ENCODE measurements at regions not wholly inside any gene's neighbourhood (a gene's known extent, or its start where the extent isn't known, plus 50 kb on each side); places are given as distances from the start of the nearest gene placed in this dataset.
"Not testable (repeated sequence)": the region's sequence is repeated elsewhere in the genome, so short reads cannot be mapped to it uniquely, and the experiment has no call there.

DNA sequence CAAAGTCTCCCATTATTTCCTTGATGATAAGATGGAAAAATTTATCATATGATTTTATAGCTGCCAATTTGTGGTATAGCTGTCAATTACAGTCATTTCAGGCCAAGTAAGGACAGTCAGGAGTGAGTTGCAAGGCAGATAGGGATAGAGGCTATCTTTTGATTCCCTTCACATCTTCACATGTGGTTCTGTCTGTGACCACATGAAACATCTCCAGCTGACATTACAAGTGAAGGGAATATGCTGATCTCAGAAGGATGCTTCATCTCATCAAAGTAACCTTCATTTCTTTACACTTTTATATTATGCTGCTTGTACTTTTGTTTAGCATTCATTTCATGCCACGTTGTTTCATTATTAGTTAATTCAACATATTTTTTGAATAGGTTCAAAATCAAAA, 136.9 kb upstream of the CFAP20DC start:
- Histone ChIP-seq H3K9me3 (no peaks in the 10 kb centered on the region), H3K4me3 (no peak overlapping the region), H3K27ac (no peak overlapping the region), H3K4me1 (no peaks in the 10 kb centered on the region), H3K27me3 (no peaks in the 10 kb centered on the region), H3K36me3 (no peaks in the 10 kb centered on the region)
- DNase-seq (ENCODE audit: extremely low spot score in 2 of 2), result no peak
- TF ChIP-seq POLR2A (IDR thresholded peaks at IDR 0.05), result no peak
- intact Hi-C loops (cut with DNase I), result no loop called here

DNA sequence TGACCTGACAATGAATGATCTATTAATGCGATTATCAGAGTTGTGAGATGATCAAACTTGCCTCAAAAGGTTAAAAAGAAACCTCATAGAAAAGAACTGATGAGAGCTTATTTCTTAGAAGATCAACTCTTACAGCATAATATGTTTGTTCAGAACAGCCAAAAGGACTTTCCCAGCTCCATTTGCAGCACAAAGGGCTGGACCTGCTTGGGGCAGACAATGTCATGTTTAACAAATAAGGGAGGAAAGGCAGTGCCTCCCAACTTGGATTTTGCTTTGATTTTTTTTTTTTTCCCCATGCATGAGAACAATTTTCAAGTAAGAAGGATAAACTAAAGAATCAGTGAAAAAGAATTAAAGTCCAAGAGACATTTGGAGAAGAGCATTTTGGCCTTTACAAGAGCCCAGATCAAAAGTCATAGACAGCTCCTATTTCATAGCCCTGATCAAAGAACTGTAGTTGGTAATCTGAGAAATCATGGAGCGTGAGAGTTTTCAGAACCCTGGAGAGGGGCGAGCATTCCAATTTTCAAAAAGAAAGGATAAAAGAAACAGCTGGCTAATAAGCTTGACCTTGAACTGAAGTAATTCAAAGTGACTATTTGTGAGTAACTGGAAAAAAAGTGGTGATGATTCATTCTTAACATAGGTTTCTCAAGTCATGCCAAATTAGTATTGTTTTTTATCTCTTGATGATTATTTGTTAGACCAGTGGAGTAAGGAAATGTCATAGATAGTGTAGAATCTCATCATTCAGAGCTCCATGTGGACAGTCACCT, 136.0 kb upstream of the CFAP20DC start:
- intact Hi-C loops (cut with DNase I), result no loop called here
- Histone ChIP-seq H3K36me3 (no peaks in the 10 kb centered on the region), H3K27ac (no peak overlapping the region), H3K4me1 (no peaks in the 10 kb centered on the region), H3K4me3 (no peak overlapping the region), H3K9me3 (no peaks in the 10 kb centered on the region), H3K27me3 (no peaks in the 10 kb centered on the region)
- no peak for DNase-seq (ENCODE audit: extremely low spot score in 2 of 2)
- TF ChIP-seq POLR2AphosphoS5 (IDR thresholded peaks at IDR 0.05; ENCODE audit: insufficient read depth in 1 of 2, low read depth in 1 of 2) (no peak), POLR2A (IDR thresholded peaks at IDR 0.05) (no peak)
- TF ChIP-seq, protein P1, sequence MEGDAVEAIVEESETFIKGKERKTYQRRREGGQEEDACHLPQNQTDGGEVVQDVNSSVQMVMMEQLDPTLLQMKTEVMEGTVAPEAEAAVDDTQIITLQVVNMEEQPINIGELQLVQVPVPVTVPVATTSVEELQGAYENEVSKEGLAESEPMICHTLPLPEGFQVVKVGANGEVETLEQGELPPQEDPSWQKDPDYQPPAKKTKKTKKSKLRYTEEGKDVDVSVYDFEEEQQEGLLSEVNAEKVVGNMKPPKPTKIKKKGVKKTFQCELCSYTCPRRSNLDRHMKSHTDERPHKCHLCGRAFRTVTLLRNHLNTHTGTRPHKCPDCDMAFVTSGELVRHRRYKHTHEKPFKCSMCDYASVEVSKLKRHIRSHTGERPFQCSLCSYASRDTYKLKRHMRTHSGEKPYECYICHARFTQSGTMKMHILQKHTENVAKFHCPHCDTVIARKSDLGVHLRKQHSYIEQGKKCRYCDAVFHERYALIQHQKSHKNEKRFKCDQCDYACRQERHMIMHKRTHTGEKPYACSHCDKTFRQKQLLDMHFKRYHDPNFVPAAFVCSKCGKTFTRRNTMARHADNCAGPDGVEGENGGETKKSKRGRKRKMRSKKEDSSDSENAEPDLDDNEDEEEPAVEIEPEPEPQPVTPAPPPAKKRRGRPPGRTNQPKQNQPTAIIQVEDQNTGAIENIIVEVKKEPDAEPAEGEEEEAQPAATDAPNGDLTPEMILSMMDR (IDR thresholded peaks at IDR 0.05), result no peak

DNA sequence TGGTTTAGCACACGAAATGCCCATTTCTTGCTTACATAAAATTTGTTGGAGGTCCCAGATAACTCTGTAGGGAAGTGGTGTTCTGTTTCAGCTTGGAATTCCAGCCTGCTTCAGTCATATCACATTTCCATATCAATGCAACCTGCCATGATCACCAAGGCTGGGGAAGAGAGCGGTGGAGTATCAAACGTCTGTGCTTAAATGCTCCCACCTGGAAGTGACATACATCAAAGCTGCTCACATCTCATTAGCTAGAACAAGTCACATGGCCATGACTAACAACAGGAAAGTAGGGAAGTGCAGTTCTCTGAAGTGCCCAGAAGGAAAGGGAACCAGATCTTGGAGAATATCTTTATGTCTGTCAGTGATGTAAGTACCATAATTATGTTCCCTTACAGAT, 130.2 kb upstream of the CFAP20DC start:
- Histone ChIP-seq H3K4me3 (no peak overlapping the region), H3K27ac (no peak overlapping the region), H3K4me1 (no peaks in the 10 kb centered on the region), H3K36me3 (no peaks in the 10 kb centered on the region), H3K27me3 (no peaks in the 10 kb centered on the region), H3K9me3 (no peaks in the 10 kb centered on the region)
- DNase-seq (ENCODE audit: extremely low spot score in 2 of 2), result no peak
- TF ChIP-seq, protein P1 (IDR thresholded peaks at IDR 0.05), result no peak
- TF ChIP-seq POLR2A (IDR thresholded peaks at IDR 0.05) (no peak), POLR2AphosphoS5 (IDR thresholded peaks at IDR 0.05; ENCODE audit: insufficient read depth in 1 of 2, low read depth in 1 of 2) (no peak)
- intact Hi-C loops (cut with DNase I), result no loop called here

DNA sequence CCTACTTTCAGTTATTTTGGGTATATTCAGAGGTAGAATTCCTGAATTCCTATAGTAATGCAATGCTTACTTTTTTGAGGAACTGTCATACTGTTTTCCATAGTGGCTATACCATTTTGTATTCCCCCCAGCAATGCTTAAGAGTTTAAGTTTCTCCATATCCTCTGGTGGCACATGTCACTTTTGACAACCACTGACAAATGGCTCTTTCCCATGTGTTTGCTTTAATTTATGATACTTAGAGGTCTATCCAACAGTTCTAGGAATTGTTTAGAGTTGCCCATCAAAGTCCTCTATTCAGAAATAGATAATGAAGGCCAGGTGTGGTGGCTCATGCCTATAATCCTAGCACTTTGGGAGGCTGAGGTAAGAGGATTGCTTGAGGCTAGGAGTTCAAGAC, 128.9 kb upstream of the CFAP20DC start:
- intact Hi-C loops (cut with DNase I), result no loop called here
- Histone ChIP-seq H3K36me3 (no peaks in the 10 kb centered on the region), H3K27ac (no peak overlapping the region), H3K4me1 (no peaks in the 10 kb centered on the region), H3K9me3 (no peaks in the 10 kb centered on the region), H3K27me3 (no peaks in the 10 kb centered on the region), H3K4me3 (no peak overlapping the region)
- no peak for DNase-seq (ENCODE audit: extremely low spot score in 2 of 2)
- TF ChIP-seq POLR2A (IDR thresholded peaks at IDR 0.05), result no peak
- TF ChIP-seq, protein P1 (IDR thresholded peaks at IDR 0.05), result no peak
- TF ChIP-seq POLR2AphosphoS5 (IDR thresholded peaks at IDR 0.05; ENCODE audit: insufficient read depth in 1 of 2, low read depth in 1 of 2), result no peak

DNA sequence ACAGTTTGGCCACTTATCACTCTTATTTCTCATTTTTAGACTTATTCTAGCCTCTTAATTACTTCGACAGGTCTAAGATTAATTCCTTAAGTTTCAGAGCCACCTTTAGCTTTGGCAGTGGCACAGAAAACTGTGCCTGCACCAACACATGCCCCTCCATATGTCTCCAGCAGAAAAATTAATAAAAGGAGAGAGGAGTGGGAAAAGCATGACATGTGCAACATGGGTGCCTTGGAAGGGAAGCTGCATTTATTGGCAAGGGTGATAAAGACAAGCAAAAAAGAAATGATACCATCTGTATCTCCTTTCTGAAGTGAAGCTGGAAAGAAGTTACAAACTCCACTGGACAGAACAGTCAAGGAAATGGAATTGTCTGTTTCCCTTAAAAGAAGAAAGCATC, 121.7 kb upstream of the CFAP20DC start:
- no peaks in the 10 kb centered on the region for H3K36me3 ChIP-seq
- no peaks in the 10 kb centered on the region for H3K4me1 ChIP-seq
- intact Hi-C loops (cut with DNase I), result no loop called here
- H3K27me3 ChIP-seq, result no peaks in the 10 kb centered on the region
- TF ChIP-seq, protein P1 (IDR thresholded peaks at IDR 0.05), result no peak
- TF ChIP-seq POLR2AphosphoS5 (IDR thresholded peaks at IDR 0.05; ENCODE audit: insufficient read depth in 1 of 2, low read depth in 1 of 2) (no peak), POLR2A (IDR thresholded peaks at IDR 0.05) (no peak)
- no peak overlapping the region for H3K4me3 ChIP-seq
- DNase-seq (ENCODE audit: extremely low spot score in 2 of 2), result no peak
- H3K27ac ChIP-seq, result no peak overlapping the region
- no peaks in the 10 kb centered on the region for H3K9me3 ChIP-seq

DNA sequence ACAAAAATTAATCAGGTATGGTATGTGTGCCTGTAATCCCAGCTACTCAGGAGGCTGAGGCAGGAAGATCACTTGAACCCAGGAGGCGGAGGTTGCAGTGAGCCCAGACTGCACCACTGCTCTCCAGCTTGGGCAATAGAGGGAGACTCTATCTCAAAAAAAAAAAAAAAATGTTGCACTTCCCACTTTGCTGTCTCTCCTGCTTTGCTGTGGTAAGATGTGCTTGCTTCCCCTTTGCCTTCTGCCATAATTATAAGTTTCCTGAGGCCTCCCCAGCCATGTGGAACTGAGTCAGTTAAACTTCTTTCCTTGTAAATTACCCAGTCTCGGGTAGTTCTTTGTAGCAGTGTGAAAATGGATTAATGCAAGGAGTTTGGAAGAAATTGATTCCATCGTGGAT, 120.3 kb upstream of the CFAP20DC start:
- DNase-seq (ENCODE audit: extremely low spot score in 2 of 2); H3K36me3 ChIP-seq; H3K27me3 ChIP-seq; H3K4me1 ChIP-seq; H3K4me3 ChIP-seq; H3K9me3 ChIP-seq; intact Hi-C loops (cut with DNase I); H3K27ac ChIP-seq: not testable (repeated sequence)

All from vagina (tissue), 2 donors.